ENCODE measurements at regions not wholly inside any gene's neighbourhood (a gene's known extent, or its start where the extent isn't known, plus 50 kb on each side); places are given as distances from the start of the nearest gene placed in this dataset.
"Not testable (repeated sequence)": the region's sequence is repeated elsewhere in the genome, so short reads cannot be mapped to it uniquely, and the experiment has no call there.

DNA sequence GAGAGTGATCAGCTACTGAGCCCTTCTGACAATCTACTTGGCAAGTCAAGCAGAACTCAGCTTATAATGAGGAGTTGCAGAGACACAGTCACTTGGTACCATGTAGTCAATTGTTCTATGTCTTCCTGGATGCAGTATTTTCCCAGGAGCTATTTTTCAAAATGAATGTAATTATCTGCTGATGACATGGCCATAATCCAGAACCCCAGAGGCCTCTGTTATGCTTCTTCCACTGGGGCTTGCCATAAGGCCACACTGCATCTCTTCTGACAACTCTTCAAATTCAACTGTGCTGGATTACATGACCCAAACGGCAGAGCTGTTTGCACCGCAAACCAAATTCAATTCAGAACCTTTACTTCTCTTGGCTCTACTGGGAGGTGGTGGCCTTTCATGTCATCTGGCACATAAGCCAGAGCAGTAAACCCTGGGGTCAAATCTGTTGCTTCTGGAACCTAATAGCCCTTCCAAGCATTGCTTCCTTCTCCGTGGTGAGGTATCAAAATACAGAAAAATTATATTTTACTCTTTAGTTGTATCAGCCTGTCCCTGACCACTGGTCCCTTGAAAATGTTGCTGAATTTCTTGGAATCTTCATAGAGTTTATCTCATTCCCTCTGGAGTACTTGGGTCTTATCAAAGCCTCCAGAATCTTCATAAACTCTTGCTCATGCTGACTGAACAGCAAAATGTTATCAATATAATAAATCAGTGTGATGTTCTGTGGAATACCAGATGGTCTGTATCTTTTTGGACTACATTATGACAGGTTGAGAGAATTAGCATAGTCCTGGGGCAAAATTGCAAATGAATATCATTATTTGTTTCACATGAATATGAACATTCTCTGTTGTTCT is 79.4 kb upstream of the DCN start:
- DNase-seq = no peak

DNA sequence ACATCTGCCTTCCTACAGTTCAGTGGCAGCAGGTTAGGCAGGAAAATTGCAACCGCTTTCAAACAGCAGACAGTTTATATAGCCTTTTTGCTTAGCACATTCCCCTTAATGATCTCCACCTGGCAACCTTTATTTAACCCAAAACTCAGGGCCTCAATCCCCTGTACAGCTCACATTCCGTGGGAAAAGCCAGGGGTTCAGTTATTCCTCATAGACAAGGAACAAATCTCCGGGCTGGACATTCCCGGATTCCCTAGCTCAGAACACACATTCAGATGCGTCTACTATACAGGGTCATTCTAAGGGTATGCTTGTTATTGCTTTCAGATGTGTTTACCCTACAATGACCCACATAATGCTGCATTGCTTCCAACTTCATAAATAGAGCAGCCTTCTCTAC is 73.8 kb upstream of the DCN start:
- no peak for DNase-seq

DNA sequence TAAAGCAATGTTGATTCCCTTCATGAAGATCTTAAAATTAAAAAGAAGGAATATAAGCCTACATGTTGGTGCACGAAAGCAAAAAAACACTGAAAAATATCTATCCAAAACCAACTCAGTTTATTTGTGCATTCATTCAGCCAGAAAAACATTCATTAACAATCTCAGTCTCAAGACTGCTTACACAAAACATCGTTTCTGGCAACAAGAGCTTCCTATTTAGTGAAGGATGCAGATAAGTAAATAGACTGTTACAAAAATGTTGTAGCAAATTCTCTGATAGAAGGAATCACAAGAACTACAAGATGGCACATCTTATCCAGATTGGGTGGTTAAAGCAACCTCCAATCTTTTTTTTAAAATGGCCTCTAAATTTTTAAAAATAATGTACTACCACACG is 69.7 kb upstream of the DCN start:
- DNase-seq = no peak

DNA sequence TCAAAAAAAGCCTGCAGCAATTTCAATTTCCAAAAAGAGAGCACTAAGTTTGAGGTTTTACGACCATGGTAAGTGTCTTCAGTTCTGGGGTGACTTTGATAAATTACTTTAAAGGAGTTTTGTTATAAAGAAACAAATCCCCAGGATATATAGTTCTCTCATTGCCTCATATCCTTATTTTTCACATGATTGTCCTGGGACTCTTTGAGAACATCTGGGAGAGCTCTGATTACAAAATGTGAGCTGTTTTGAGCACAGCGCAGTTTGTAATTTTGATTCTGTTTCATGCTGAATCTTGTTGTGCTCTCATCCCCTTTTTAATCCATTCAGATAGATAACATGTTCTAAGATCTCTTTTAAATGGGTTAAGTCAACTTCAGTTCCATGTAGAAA is 67.7 kb upstream of the DCN start:
- DNase-seq = no peak

DNA sequence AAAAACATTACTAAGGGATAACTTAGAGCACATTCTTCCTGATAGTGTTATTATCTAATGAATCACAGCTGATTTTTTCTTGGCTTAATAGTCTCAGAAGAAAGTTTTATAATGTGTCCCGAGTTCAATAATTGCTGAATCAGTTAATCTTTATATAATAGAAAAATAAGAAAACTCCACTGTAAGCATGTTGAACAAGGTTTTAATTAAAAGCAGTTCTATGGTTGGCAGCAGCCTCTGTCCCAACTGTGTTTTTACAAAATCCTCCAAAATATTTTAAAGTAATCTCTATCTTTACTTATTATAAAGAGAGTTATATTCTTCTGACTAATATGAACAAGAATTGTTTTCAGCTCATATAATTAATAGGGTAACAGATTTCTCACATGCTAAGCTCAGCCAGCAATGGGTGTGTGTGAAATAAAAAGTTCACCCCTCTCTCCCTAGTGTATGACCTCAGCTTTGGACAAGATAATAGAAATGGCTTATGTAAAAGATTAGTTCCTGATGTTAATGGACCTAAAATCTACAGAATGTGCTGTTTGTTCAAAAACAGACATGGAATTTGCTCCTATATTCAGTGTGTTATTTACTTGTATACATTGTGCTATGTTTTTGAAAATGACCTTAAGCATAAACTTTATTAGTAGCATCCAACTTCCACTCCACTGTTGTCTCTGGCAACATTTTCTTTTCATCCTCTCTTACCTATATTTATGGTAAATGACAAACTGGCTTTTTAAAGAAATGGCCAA is 67.1 kb upstream of the DCN start:
- no peak for DNase-seq

DNA sequence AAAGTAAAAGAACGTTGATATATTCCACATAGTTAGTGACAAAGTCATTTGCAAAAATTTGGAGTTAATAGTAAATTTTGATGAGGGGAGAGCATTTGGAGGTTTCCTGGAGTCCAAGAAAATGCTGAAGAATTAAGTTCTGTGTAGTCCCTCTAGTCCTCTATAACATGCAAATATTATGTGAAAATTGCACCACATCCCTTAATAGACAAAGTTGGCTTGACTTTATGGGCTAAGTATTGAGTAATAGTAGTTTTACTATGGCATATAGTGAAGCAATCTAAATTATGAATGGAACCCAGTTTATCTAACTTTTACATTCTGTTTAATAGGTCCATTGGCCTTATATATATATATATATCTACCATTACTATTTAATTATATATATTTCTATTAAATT is 66.4 kb upstream of the DCN start:
- no peak for DNase-seq

DNA sequence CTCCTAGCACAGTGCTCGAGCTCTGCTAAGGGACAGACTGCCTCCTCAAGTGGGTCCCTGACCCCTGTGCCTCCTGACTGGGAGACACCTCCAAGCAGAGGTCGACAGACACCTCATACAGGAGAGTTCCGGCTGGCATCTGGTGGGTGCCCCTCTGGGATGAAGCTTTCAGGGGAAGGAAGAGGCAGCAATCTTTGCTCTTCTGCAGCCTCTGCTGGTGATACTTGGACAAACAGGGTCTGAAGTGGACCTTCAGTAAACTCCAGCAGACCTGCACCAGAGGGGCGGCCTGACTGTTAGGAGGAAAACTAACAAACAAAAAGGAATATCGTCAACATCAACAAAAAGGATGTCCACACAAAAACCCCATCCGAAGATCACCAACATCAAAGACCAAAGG is 60.6 kb upstream of the DCN start:
- not testable (repeated sequence) for DNase-seq

DNA sequence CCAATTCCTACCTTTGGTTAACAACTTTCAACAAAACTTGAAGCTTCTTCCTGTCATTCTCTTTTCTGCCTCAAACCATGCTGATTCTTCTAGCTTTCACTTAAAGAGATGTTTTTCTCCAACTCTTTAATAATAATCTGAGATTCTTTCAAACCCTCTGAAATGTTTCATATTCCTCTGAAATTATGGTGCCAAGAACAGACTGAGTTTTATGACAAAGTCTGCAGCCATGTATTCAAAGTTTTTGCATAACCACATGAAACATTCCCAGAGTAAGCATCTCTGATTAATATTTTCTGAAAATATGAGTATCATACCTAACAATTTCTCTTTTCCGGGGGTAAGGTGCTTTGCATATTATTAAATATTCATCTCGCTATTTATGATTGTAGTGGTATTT is 59.1 kb upstream of the DCN start:
- no peak for DNase-seq

DNA sequence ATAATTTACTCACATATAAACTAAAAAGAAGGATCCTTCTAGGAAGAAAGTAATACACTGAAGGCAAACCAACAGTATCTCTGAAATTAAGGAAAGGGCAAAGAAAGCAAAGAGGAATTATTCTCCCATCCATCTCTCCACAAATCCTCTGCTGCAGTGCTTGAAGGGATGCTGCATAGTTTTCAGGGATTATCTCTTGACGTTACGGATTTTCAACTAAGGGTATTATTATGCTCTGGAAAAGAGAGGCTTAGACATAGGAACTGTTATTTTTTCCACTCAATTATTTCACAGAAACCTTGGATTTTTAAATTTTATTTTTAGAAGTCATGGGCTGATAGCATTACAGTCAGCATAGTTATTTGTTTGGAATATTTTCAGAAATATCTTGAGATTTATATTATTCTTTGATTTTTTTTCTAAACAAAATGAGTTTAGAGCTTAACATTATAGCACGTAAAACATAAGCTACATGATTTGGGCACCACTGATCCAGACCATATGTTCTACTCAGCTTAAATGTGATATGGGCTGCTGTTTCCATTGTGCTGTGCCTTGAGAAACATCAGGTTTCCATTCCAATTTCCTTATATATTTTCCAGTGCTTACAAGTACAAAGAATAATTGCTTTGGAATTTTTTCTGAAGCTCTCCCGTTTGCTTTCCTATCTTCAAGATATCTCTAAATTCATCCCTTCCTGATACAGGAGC is 57.9 kb upstream of the DCN start:
- DNase-seq = no peak

DNA sequence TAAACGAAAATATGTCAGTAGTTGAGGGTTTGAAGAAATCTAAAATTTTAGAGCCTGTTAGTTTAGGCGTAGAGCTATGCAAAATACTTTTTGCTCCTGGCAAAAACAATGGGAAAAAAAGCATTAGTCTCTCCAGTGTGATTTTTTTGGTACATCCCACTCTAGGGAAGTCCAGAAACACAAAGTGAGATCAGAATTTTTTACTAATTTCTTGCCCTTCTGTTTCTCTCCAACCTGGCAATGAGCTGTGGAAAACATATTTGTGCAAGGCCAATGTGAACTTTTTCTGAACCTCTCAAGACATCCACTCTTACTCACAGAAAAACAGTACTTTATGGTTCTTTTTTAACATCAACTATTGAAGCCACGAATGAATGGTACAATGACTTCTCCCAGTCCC is 56.9 kb upstream of the DCN start:
- DNase-seq = no peak

All from stimulated activated naive CD4-positive, alpha-beta T cell treated with Interleukin-2 at 50 U/mL for 16 hours (primary cell).